Breast epithelium (tissue), 4 donors: ENCODE measurements at regions not wholly inside any gene's neighbourhood (a gene's known extent, or its start where the extent isn't known, plus 50 kb on each side); places are given as distances from the start of the nearest gene placed in this dataset.

Experiments
- DNase-seq, 2 donors: peaks; one replicate each; pipeline ENCODE4 v3.0.0-alpha.2; 2019; ENCODE audit warnings: low spot score in 2 of 2
- H3K27ac ChIP-seq, 2 donors: fragments of 200-600 bp; sonication (generic) in 1 of 2; one replicate each; pipeline ENCODE4 v1.5.1; 2016 to 2019; ENCODE audit warnings: mild to moderate bottlenecking in 1 of 2
- H3K27me3 ChIP-seq, 2 donors: fragments of 200-600 bp; sonication (generic) in 1 of 2; one replicate each; pipeline versions ENCODE4 v1.5.1 to v1.6.0; 2017 to 2019; ENCODE audit warnings: control low read depth in 1 of 2, mild to moderate bottlenecking in 1 of 2
- H3K36me3 ChIP-seq: fragments of 200-600 bp; one replicate; pipeline ENCODE4 v1.5.1; 2019
- H3K4me1 ChIP-seq, 2 donors: fragments of 200-600 bp; sonication (generic); one replicate each; pipeline ENCODE4 v1.5.1; 2016 to 2019; ENCODE audit warnings: control low read depth in 1 of 2
- H3K4me3 ChIP-seq, 3 donors: fragments of 200-600 bp; sonication (generic); 1 replicate in 2 of 3; 2 replicates in 1 of 3; pipeline ENCODE4 v1.5.1; 2016 to 2019; ENCODE audit warnings: mild to moderate bottlenecking in 3 of 3, moderate library complexity in 2 of 3
- H3K9me3 ChIP-seq, 2 donors: fragments of 200-600 bp; sonication (generic) in 1 of 2; one replicate each; pipeline ENCODE4 v1.5.1; 2016 to 2019; ENCODE audit warnings: control low read depth in 1 of 2
- POLR2A ChIP-seq: fragments of 450-650 bp; IDR thresholded peaks from one replicate; pipeline ENCODE4 v1.6.1; 2016; ENCODE audit warnings: antibody characterized with exemption, mild to moderate bottlenecking, moderate library complexity
- POLR2AphosphoS5 ChIP-seq, 3 donors: sonication (generic); formaldehyde crosslinking; IDR thresholded peaks; one replicate each; pipeline ENCODE4 v1.6.1; 2017; ENCODE audit warnings: antibody characterized with exemption in 3 of 3
- intact Hi-C: fragments of 100-400 bp; cut with DNase I; formaldehyde crosslinking; loops from one replicate; pipeline ENCODE4 v1.15.1; 2023; ENCODE audit warnings: low total_unique reads
- TF ChIP-seq, protein P1 (sequence below), 3 donors: fragments of 450-650 bp; IDR thresholded peaks; one replicate each; pipeline ENCODE4 v1.5.1; 2016 to 2017; ENCODE audit warnings: antibody characterized with exemption in 3 of 3, mild to moderate bottlenecking in 3 of 3, moderate library complexity in 3 of 3

DNA sequence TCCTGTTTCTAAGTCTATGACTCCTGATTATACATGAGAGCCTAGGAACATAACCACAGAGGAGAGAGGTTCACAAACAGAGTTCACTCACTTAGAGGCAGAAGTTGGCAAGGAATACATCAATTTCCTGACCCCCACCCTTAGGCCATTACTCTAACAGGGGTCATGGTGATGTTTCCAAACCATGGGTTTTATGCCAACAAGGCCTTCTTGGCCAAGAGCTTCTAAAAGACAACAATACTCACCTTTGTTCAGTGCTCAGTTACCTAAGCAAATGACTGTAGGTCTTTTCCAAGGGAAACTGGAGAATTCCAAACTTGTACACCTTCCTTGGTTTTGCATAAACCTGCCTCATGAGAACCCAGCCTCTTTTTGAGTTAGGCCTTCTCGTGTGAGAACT is 52.6 kb downstream of the ERICH4 start:
- peak overlapping the region; percentile 61 to 64 for H3K27ac ChIP-seq
- DNase-seq, result peak in 1 of 2 donors; percentile 56
- no peaks in the 10 kb centered on the region for H3K9me3 ChIP-seq
- intact Hi-C loops, result no loop called here
- H3K27me3 ChIP-seq, result no peaks in the 10 kb centered on the region
- no peaks in the 10 kb centered on the region for H3K4me1 ChIP-seq
- H3K36me3 ChIP-seq, result no peaks in the 10 kb centered on the region
- H3K4me3 ChIP-seq, result no peak overlapping the region
- TF ChIP-seq POLR2AphosphoS5 (IDR thresholded peaks at IDR 0.05), result no peak
- no peak for TF ChIP-seq POLR2A
- TF ChIP-seq, protein P1, sequence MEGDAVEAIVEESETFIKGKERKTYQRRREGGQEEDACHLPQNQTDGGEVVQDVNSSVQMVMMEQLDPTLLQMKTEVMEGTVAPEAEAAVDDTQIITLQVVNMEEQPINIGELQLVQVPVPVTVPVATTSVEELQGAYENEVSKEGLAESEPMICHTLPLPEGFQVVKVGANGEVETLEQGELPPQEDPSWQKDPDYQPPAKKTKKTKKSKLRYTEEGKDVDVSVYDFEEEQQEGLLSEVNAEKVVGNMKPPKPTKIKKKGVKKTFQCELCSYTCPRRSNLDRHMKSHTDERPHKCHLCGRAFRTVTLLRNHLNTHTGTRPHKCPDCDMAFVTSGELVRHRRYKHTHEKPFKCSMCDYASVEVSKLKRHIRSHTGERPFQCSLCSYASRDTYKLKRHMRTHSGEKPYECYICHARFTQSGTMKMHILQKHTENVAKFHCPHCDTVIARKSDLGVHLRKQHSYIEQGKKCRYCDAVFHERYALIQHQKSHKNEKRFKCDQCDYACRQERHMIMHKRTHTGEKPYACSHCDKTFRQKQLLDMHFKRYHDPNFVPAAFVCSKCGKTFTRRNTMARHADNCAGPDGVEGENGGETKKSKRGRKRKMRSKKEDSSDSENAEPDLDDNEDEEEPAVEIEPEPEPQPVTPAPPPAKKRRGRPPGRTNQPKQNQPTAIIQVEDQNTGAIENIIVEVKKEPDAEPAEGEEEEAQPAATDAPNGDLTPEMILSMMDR (IDR thresholded peaks at IDR 0.05), result no peak

DNA sequence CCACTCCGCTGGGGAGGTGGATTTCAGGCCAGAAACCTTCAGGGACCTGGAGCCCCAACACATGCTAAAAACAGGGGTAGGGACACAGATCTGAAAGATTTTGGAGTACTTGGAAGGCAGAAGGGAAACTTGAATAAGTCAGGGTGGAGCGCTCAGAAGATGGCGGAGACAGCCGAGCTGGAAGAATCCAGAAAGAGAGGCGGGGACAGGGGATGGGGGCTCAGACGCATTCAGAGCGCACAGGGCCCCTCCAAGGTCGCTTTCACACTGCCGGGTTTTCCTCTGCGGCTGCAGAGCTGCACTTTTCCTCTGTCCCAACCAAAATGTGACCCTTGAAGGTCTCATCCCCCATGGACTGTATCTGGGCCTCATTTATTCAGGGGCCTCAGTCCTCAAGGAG is 56.9 kb downstream of the ERICH4 start:
- H3K27me3 ChIP-seq, result no peaks in the 10 kb centered on the region
- peak overlapping the region; percentile 32 to 51 (median 41) for H3K4me3 ChIP-seq
- H3K9me3 ChIP-seq, result no peaks in the 10 kb centered on the region
- TF ChIP-seq, protein P1 (IDR thresholded peaks at IDR 0.05), result no peak
- TF ChIP-seq POLR2A (no peak), POLR2AphosphoS5 (IDR thresholded peaks at IDR 0.05) (no peak)
- intact Hi-C loops, result no loop called here
- H3K27ac ChIP-seq, result peak overlapping the region; percentile 62 to 84
- DNase-seq, result no peak
- H3K36me3 ChIP-seq, result no peaks in the 10 kb centered on the region
- H3K4me1 ChIP-seq, result no peaks in the 10 kb centered on the region

DNA sequence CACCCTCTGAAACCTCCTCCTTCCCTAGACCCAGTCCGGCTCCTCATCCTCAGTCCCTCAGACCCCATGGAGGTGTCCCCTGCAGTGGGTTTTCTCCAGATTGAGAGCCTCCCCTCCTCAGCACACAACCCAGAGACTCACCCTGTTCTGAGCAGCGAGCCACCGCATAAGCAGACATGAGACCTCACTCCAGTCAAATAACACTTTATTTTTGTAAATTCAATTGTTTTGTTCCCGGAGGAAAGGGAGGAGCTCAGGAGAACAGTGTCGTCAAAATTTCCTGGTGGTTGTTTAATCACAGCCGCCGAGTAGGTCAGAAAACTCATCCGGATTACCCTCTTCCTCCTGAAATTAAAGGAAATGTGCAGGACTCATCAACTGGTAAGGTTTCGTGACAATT is 57.5 kb downstream of the ERICH4 start:
- no peak for DNase-seq
- no peak for TF ChIP-seq POLR2A
- no peak for TF ChIP-seq POLR2AphosphoS5 (IDR thresholded peaks at IDR 0.05)
- TF ChIP-seq, protein P1 (IDR thresholded peaks at IDR 0.05), result no peak
- H3K36me3 ChIP-seq, result no peaks in the 10 kb centered on the region
- H3K27ac ChIP-seq, result peak overlapping the region; percentile 62 to 84
- H3K27me3 ChIP-seq, result peaks cover 0 to 3% of the 10 kb centered on the region in 2 donors
- peak overlapping the region; percentile 32 to 51 (median 41) for H3K4me3 ChIP-seq
- no peaks in the 10 kb centered on the region for H3K9me3 ChIP-seq
- intact Hi-C loops, result no loop called here
- no peaks in the 10 kb centered on the region for H3K4me1 ChIP-seq

DNA sequence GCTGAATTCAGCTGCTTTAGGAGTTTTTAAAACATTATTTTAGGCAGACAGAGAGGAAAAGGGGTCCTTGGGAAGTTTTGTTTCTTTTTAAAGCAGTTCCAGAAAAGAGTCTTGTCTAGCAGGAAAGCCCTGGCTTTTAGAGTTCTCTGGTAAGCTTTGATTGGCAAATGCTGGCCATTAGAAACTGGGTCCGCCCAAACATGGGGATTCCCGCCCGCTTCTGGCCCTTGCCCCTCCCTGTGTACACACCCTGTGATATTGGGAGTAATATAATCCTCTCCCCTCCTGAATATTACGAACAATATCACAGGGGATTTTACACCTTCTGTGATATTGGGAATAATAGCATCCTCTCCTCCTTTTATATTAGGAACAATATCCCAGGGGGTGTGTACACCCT is 58.9 kb downstream of the ERICH4 start:
- H3K9me3 ChIP-seq, result no peaks in the 10 kb centered on the region
- TF ChIP-seq, protein P1 (IDR thresholded peaks at IDR 0.05), result no peak
- TF ChIP-seq POLR2A, result no peak
- no peak for TF ChIP-seq POLR2AphosphoS5 (IDR thresholded peaks at IDR 0.05)

DNA sequence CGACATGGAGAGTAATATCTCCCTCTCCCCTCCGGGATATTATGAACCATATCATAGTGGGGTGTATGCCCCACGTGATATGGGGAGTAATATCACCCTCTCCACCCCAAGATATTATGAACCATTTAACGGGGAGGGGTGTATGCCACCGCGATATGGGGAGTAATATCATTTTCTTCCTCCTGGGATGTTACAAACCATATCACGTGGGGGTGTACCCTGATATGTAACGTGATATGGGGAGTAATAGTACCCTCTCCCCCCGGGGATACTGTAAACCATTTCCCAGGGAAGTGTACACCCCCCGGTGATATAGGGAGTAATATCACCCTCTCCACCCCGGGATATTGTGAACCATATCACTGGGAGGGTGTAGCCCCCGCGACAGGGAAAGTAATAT is 62.1 kb downstream of the ERICH4 start:
- no peaks in the 10 kb centered on the region for H3K9me3 ChIP-seq
- no peaks in the 10 kb centered on the region for H3K36me3 ChIP-seq
- H3K27me3 ChIP-seq, result peaks cover 0 to 4% of the 10 kb centered on the region in 2 donors
- TF ChIP-seq POLR2A (no peak), POLR2AphosphoS5 (IDR thresholded peaks at IDR 0.05) (no peak)
- TF ChIP-seq, protein P1 (IDR thresholded peaks at IDR 0.05), result no peak
- no peaks in the 10 kb centered on the region for H3K4me1 ChIP-seq
- no peak for DNase-seq
- intact Hi-C loops, result no loop called here
- H3K4me3 ChIP-seq, result no peak overlapping the region
- no peak overlapping the region for H3K27ac ChIP-seq

More for the DNA sequence above, 58.9 kb downstream of the ERICH4 start:
- H3K27me3 ChIP-seq, result peaks cover 0 to 4% of the 10 kb centered on the region in 2 donors
- H3K4me3 ChIP-seq, result no peak overlapping the region
- H3K27ac ChIP-seq, result peak overlapping the region; percentile 52 to 68
- H3K4me1 ChIP-seq, result no peaks in the 10 kb centered on the region
- no peak for DNase-seq
- no peaks in the 10 kb centered on the region for H3K36me3 ChIP-seq
- intact Hi-C loops, result no loop called here
